Fibroblast of the aortic adventitia (primary cell): ENCODE measurements at regions not wholly inside any gene's neighbourhood (a gene's known extent, or its start where the extent isn't known, plus 50 kb on each side); places are given as distances from the start of the nearest gene placed in this dataset.

ENCODE experiments used
- DNase-seq: peaks from one replicate; pipeline ENCODE4 v3.0.0-alpha.2; 2010; ENCODE audit warnings: low read depth
- H3K4me3 ChIP-seq: 2 replicates; pipeline ENCODE4 v1.5.1; 2011; ENCODE audit warnings: low read depth, mild to moderate bottlenecking, control low read depth, low read length, moderate library complexity
- CTCF ChIP-seq: IDR thresholded peaks from 2 replicates; pipeline ENCODE4 v1.5.1; 2011; ENCODE audit warnings: mild to moderate bottlenecking, low read length, control low read depth, inconsistent platforms; ENCODE audit not compliant: insufficient read depth

DNA sequence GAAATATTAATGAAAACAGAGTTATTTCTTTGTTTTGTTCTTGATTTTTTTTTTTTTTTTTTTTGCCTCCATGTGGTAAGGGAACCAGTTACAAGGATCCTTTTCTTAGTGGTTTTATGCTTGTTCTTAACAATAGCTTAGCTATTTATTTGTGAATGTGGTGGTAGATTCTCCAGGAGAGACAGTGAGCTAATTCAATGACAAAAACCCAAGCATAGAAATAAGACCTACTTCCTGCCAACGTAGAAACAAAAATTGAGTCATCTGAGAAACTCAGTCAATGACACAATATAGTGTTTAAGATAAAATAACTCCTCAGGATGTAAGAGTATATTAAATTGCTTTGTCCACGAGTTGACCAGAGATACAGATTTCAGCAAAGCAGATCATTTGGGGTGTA is 863.8 kb upstream of the PABPC4L start:
- no peak overlapping the region for H3K4me3 ChIP-seq
- DNase-seq = no peak
- TF ChIP-seq CTCF = no peak

DNA sequence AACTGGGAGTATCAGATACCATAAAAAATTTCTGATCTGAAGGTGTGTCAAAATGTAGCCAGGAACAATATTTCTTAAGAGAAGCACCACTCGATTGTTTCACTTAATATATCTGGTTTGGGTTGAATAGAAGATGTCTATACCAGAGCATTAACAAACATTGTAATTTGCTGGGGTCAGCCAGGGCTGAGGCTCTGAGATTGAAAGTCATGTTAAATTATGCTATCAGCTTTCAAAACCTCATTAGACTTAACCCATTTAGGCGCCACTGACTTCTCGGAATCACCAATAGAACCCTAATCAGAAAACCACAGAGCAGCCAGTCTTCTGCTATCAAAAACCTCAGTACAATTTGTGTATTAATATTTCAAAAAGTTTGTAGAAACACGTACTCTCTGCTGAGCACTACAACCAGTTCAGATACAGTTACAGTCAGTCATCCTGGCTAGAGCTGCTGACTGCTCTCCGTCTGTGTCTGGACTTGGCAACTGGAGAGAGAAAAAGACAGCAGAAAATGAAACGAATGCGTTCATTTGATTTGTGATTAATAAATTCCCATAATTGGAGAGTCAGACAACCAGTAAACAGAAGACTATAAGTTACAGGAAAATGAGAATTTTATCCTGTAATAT is 848.6 kb upstream of the PABPC4L start:
- no peak overlapping the region for H3K4me3 ChIP-seq
- DNase-seq = no peak
- TF ChIP-seq CTCF = no peak

GRCh38 chr4:135032670-135033069 is 831.1 kb upstream of the PABPC4L start:
- H3K4me3 ChIP-seq = no peak overlapping the region
- no peak for DNase-seq
- TF ChIP-seq CTCF = no peak

- no peak for TF ChIP-seq CTCF
- DNase-seq = no peak
- no peak overlapping the region for H3K4me3 ChIP-seq
These were observed 814.2 kb upstream of the PABPC4L start for GRCh38 chr4:135015771-135016170.

GRCh38 chr4:135007400-135007799 is 805.8 kb upstream of the PABPC4L start:
- TF ChIP-seq CTCF = no peak
- DNase-seq = no peak
- H3K4me3 ChIP-seq = no peak overlapping the region

GRCh38 chr4:134999169-134999568 is 797.6 kb upstream of the PABPC4L start:
- H3K4me3 ChIP-seq = no peak overlapping the region
- TF ChIP-seq CTCF = no peak
- DNase-seq = no peak

GRCh38 chr4:134961963-134962362 is 760.4 kb upstream of the PABPC4L start:
- no peak overlapping the region for H3K4me3 ChIP-seq
- DNase-seq = no peak
- TF ChIP-seq CTCF = no peak
